NCI-H128 (cell line): ENCODE measurements at regions not wholly inside any gene's neighbourhood (a gene's known extent, or its start where the extent isn't known, plus 50 kb on each side); places are given as distances from the start of the nearest gene placed in this dataset.
"Not testable (repeated sequence)": the region's sequence is repeated elsewhere in the genome, so short reads cannot be mapped to it uniquely, and the experiment has no call there.

Experiments
- DNase-seq: peaks from one replicate; lab custom pipeline; 2025; ENCODE audit not compliant: unreplicated experiment; lab: John Stamatoyannopoulos, UW

- DNase-seq = no peak
Observed at GRCh38 chr6:144429753-144430152, 144.6 kb downstream of the UTRN start.

GRCh38 chr6:144433446-144433845, 148.3 kb downstream of the UTRN start:
- DNase-seq = not testable (repeated sequence)

GRCh38 chr6:144434308-144434990, 149.3 kb downstream of the UTRN start:
- no peak for DNase-seq

- DNase-seq = no peak
Observed at GRCh38 chr6:144435602-144436426, 150.7 kb downstream of the UTRN start.

GRCh38 chr6:144437105-144437504, 152.0 kb downstream of the UTRN start:
- DNase-seq = no peak

GRCh38 chr6:144438103-144438502, 153.0 kb downstream of the UTRN start:
- no peak for DNase-seq

GRCh38 chr6:144439016-144439415, 153.9 kb downstream of the UTRN start:
- DNase-seq = no peak

- DNase-seq = not testable (repeated sequence)
Observed at GRCh38 chr6:144441801-144442200, 156.7 kb downstream of the UTRN start.

- DNase-seq = no peak
Observed at GRCh38 chr6:144443157-144443556, 158.0 kb downstream of the UTRN start.

GRCh38 chr6:144447472-144447871, 162.3 kb downstream of the UTRN start:
- no peak for DNase-seq

- DNase-seq = no peak
Observed at GRCh38 chr6:144449218-144449617, 164.1 kb downstream of the UTRN start.

GRCh38 chr6:144449911-144450597, 164.9 kb downstream of the UTRN start:
- no peak for DNase-seq

- DNase-seq = no peak
Observed at GRCh38 chr6:144460327-144461095, 175.4 kb downstream of the UTRN start.

- no peak for DNase-seq
Observed at GRCh38 chr6:144462058-144462457, 176.9 kb downstream of the UTRN start.

- no peak for DNase-seq
Observed at GRCh38 chr6:144466716-144467115, 181.6 kb downstream of the UTRN start.

- no peak for DNase-seq
Observed at GRCh38 chr6:144467172-144467762, 182.1 kb downstream of the UTRN start.

- no peak for DNase-seq
Observed at GRCh38 chr6:144467921-144468320, 182.8 kb downstream of the UTRN start.

- no peak for DNase-seq
Observed at GRCh38 chr6:144468709-144469108, 183.6 kb downstream of the UTRN start.

GRCh38 chr6:144469144-144469575, 184.0 kb downstream of the UTRN start:
- no peak for DNase-seq

- not testable (repeated sequence) for DNase-seq
Observed at GRCh38 chr6:144470201-144470600, 185.1 kb downstream of the UTRN start.

GRCh38 chr6:144471986-144472385, 186.9 kb downstream of the UTRN start:
- DNase-seq = no peak
